ACC112 (cell line): ENCODE measurements at regions not wholly inside any gene's neighbourhood (a gene's known extent, or its start where the extent isn't known, plus 50 kb on each side); places are given as distances from the start of the nearest gene placed in this dataset.
"Not testable (repeated sequence)": the region's sequence is repeated elsewhere in the genome, so short reads cannot be mapped to it uniquely, and the experiment has no call there.

Experiments
- H2AFZ ChIP-seq: fragments of 200-600 bp; sonication (generic); one replicate; pipeline ENCODE4 v1.6.0; 2017; ENCODE audit warnings: antibody characterized with exemption, low read length; ENCODE audit not compliant: unreplicated experiment
- H3K27ac ChIP-seq: fragments of 200-600 bp; sonication (generic); 2 replicates; pipeline ENCODE4 v1.5.1; 2014; ENCODE audit warnings: low read depth, mild to moderate bottlenecking, antibody characterized with exemption, low read length, moderate library complexity
- H3K27me3 ChIP-seq: fragments of 200-600 bp; sonication (generic); 2 replicates; pipeline ENCODE4 v1.6.1; 2014; ENCODE audit warnings: mild to moderate bottlenecking, antibody characterized with exemption, low read length, moderate library complexity, mixed read lengths; ENCODE audit not compliant: insufficient read depth
- H3K36me3 ChIP-seq: fragments of 200-600 bp; sonication (generic); 2 replicates; pipeline ENCODE4 v1.6.1; 2016; ENCODE audit warnings: mild to moderate bottlenecking, antibody characterized with exemption, low read length, moderate library complexity, mixed read lengths; ENCODE audit not compliant: insufficient read depth
- H3K4me1 ChIP-seq: fragments of 200-600 bp; sonication (generic); one replicate; pipeline ENCODE4 v1.6.1; 2016; ENCODE audit warnings: low read length, mixed read lengths; ENCODE audit not compliant: insufficient read depth, unreplicated experiment, control insufficient read depth
- H3K4me3 ChIP-seq: fragments of 200-600 bp; sonication (generic); 2 replicates; pipeline ENCODE4 v1.5.1; 2014; ENCODE audit warnings: mild to moderate bottlenecking, low read depth, low read length
- H3K79me2 ChIP-seq: fragments of 200-600 bp; sonication (generic); one replicate; pipeline ENCODE4 v1.6.0; 2016; ENCODE audit warnings: low read length; ENCODE audit not compliant: control insufficient read depth, unreplicated experiment, insufficient read depth

DNA sequence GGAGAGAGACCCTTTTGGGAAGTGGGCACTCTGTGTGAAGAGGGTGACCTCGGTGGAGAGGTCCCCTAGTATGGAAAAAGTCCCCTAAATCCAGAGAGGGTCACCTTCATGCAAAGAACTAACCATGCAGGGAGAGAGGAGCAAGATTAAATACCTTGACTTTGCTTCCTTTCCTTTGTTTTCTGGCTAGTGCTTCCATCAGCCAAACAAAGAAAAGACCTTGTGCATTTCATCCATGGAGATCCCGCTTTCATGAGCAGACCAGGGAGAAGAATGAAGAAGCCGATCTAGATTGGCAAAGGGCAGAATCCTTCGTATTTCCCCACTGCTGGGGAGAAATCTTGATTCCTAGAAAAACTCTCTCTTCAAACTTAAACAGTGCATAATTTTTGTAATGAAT, 813.3 kb upstream of the CDH6 start:
- Histone ChIP-seq H3K79me2 (no peaks in the 10 kb centered on the region), H3K36me3 (no peaks in the 10 kb centered on the region), H3K27ac (no peak overlapping the region), H3K4me1 (no peaks in the 10 kb centered on the region), H3K27me3 (peaks cover 20% of the 10 kb centered on the region), H3K4me3 (no peak overlapping the region), H2AFZ (no peak overlapping the region)

DNA sequence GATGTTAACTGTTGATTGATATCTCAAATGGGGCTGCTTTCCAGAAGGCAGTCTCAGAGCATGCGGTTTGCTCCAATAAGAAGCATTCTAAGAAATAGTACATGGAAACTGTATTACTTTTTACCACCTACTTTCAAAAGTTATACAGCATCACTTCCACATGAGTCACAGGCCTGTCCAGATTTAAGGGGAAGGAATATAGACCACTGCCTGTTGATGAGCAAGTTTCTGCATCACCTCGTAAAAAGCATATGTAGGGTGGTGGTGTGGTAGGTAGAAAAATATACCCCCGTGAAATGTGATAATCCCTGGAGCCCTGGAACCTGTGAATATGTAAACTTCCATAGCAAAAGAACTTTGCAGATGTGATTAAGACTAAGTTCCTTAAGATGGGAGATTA, 816.6 kb upstream of the CDH6 start:
- Histone ChIP-seq H3K79me2 (no peaks in the 10 kb centered on the region), H3K27me3 (peaks cover 12% of the 10 kb centered on the region; the same call in 1 of the 2 replicates), H2AFZ (no peak overlapping the region), H3K4me3 (no peak overlapping the region), H3K27ac (no peak overlapping the region), H3K36me3 (no peaks in the 10 kb centered on the region), H3K4me1 (no peaks in the 10 kb centered on the region)

DNA sequence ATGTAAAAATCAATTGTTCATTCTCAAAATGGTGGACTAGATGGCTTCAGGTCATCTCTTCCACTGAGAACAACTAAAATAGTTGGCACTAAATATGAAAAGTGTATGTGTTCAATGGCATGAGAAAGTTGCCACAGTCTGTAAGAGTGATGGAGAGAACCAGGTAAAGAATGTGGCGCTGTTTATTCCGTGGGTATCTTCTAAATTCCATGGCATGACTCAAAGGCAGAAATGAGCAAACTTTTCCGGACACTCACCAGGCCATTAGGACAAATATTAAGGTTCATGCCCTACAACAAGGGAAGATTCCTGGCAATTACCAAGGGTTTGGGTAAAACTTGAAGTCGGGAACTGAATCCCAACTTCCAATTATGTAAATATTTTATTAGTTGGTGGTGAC, 825.4 kb upstream of the CDH6 start:
- Histone ChIP-seq H2AFZ (no peak overlapping the region), H3K4me3 (no peak overlapping the region), H3K4me1 (no peaks in the 10 kb centered on the region), H3K27ac (no peak overlapping the region), H3K27me3 (0 out of 2 replicates have a peak, but pooled peaks cover 3% of the 10 kb centered on the region), H3K79me2 (no peaks in the 10 kb centered on the region), H3K36me3 (no peaks in the 10 kb centered on the region)

DNA sequence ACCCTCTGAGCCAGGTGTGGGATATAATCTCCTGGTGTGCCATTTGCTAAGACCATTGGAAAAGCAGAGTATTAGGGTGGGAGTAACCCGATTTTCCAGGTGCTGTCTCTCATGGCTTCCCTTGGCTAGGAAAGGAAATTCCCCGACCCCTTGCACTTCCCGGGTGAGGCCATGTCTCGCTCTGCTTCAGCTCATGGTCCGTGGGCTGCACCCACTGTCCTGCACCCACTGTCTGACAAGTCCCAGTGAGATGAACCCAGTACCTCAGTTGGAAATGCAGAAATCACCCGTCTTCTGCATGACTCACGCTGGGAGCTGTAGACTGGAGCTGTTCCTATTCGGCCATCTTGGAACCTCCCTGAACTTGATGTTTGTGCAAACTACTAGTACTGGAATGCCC, 828.5 kb upstream of the CDH6 start:
- not testable (repeated sequence) for H3K36me3 ChIP-seq, H3K27ac ChIP-seq, H3K4me3 ChIP-seq, H3K79me2 ChIP-seq, H3K4me1 ChIP-seq, H2AFZ ChIP-seq, H3K27me3 ChIP-seq

DNA sequence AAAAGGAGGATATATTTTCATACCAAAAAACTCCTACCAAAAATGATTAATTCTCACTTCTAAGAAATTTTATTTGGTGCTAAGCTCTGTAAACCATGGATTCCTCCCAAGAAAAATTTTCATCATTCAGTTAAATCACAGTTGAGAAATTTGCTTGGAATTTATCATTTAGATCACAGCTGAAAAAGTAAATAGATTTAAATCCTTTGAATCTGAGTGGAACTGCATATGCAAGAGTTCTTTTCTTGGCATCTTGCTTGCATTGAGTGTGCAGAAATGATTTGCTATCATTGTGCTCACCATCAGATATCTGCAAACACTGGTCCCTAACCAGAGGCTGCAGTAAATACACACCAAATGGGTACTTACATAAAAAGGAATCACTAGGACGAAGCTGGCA, 836.1 kb upstream of the CDH6 start:
- Histone ChIP-seq H3K27ac (no peak overlapping the region), H3K79me2 (no peaks in the 10 kb centered on the region), H3K36me3 (no peaks in the 10 kb centered on the region), H3K4me1 (no peaks in the 10 kb centered on the region), H2AFZ (no peak overlapping the region), H3K4me3 (no peak overlapping the region), H3K27me3 (no peaks in the 10 kb centered on the region)

DNA sequence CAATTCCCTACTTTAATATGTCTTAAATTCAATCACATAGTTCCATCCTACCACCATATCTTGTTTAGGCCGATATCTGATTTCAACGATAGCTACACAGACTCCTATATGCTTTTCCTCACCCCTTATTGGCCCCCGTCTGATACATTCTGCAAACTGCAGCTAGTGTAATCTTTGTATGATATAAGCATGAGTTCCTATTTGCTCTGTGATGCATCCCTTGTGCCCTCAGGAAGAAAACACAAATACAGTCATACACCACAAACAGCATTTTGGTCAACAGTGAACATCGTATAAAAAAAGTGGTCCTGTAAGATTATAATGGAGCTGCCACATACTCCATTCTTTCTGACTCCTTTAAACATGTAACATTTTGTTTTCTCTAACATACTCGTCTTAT, 837.8 kb upstream of the CDH6 start:
- H3K36me3 ChIP-seq = no peaks in the 10 kb centered on the region
- H3K27me3 ChIP-seq = no peaks in the 10 kb centered on the region
- H3K4me3 ChIP-seq = no peak overlapping the region
- no peaks in the 10 kb centered on the region for H3K4me1 ChIP-seq
- no peaks in the 10 kb centered on the region for H3K79me2 ChIP-seq
- H2AFZ ChIP-seq = no peak overlapping the region
- H3K27ac ChIP-seq = no peak overlapping the region

DNA sequence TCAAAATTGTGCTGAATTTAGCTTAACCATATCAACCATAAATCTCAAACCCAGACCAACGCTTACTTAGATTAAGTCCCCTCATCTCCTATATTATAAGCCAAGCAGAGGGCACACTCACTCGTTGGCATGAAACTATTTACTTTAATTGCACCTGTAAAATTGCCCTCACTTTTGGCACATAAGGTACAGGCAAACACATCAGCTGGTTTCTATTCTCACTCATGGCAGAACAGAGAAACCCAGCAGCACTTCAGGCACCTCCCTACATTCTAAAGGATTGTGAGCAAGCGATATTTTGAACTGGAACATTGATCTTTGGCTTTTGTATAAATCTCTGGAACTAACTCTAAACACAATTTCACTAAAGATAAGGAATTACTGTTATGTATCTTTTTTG, 845.6 kb upstream of the CDH6 start:
- H3K27me3 ChIP-seq = no peaks in the 10 kb centered on the region
- H3K27ac ChIP-seq = no peak overlapping the region
- no peak overlapping the region for H3K4me3 ChIP-seq
- no peaks in the 10 kb centered on the region for H3K4me1 ChIP-seq
- H3K36me3 ChIP-seq = no peaks in the 10 kb centered on the region
- H3K79me2 ChIP-seq = no peaks in the 10 kb centered on the region
- H2AFZ ChIP-seq = no peak overlapping the region

DNA sequence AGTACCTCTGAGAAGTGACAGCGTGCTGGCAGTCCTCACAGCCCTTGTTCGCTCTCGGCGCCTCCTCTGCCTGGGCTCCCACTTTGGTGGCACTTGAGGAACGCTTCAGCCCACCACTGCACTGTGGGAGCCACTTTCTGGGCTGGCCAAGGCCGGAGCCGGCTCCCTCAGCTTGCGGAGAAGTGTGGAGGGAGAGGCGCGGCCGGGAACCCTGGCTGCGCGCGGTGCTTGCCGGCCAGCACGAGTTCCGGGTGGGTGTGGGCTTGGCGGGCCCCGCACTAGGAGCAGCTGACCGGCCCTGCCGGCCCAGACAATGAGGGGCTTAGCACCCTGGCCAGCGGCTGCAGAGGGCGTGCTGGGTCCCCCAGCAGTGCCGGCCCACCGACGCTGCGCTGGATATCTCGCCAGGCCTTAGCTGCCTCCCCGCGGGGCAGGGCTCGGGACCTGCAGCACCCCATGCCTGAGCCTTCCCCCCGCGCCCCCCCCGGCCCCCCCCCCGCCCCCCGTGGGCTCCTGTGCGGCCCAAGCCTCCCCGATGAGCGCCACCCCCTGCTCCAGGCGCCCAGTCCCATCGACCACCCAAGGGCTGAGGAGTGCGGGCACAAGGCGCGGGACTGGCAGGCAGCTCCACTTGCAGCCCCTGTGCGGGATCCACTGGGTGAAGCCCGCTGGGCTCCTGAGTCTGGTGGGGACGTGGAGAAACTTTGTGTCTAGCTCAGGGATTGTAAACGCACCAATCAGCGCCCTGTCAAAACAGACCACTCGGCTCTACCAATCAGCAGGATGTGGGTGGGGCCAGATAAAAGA, 847.7 kb upstream of the CDH6 start:
- H3K27me3 ChIP-seq, H2AFZ ChIP-seq, H3K4me1 ChIP-seq, H3K4me3 ChIP-seq, H3K27ac ChIP-seq, H3K79me2 ChIP-seq, H3K36me3 ChIP-seq: not testable (repeated sequence)

DNA sequence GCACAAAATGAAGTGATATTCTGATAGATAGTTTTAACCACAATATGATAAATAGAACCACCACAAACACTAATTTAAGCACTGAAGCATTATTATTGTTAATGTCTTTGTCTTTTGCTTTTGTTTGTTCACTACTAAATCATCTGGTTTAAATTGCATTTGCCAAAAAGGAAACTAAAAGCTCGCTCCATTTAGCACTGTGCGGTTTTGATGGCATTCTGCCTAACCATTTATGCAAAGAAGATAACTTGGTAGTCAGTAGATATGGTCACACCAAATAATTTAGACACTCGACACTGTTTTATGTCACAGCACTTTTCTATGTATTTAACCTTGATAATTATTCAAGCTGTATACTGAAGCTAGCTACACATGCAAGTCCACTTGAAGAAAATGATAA, 849.8 kb upstream of the CDH6 start:
- Histone ChIP-seq H3K4me1 (no peaks in the 10 kb centered on the region), H3K79me2 (no peaks in the 10 kb centered on the region), H3K4me3 (no peak overlapping the region), H3K27me3 (no peaks in the 10 kb centered on the region), H2AFZ (no peak overlapping the region), H3K27ac (no peak overlapping the region), H3K36me3 (no peaks in the 10 kb centered on the region)

DNA sequence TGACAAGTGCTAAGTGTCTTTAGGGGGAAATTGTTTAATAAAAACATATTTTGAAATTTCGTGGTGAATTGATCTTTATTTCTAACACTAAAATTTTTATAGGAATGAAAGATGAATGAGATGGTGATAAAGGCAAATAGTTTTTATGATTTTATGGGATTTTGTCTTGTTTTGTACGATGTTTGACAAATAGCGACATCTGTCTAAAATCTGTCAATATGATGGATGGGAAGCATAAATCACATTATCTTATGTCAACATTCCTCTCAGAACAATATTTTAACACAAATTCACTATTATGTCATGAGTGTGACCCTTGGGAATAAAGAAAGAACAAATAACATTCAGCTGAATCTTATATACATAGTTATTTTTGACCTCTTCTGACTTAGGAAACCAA, 852.0 kb upstream of the CDH6 start:
- no peak overlapping the region for H3K4me3 ChIP-seq
- no peaks in the 10 kb centered on the region for H3K79me2 ChIP-seq
- H3K36me3 ChIP-seq = no peaks in the 10 kb centered on the region
- H3K4me1 ChIP-seq = no peaks in the 10 kb centered on the region
- H2AFZ ChIP-seq = no peak overlapping the region
- H3K27ac ChIP-seq = no peak overlapping the region
- no peaks in the 10 kb centered on the region for H3K27me3 ChIP-seq

DNA sequence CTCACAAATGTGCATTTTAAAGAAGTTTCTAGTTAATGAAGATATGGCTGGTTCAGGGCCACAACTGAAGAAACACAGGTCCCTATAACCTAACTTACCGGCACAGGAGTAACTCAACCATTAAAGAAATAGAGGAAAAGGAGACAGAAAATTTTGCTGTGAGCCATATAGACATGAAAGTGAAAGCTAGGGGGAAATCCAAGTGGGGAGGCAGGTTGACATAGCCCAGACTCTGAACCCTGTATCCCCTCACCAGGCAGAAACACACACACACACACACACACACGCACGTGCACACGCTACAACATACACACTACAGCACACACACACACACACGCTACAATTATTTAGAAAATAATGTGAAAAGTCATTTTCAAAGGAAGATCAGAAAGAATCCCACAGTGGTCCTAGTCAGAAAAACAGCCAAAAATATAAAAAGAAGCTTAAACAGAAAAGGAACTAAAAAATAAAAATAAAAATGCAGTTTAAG, 856.4 kb upstream of the CDH6 start:
- Histone ChIP-seq H2AFZ (no peak overlapping the region), H3K4me1 (no peaks in the 10 kb centered on the region), H3K79me2 (no peaks in the 10 kb centered on the region), H3K4me3 (no peak overlapping the region), H3K27me3 (no peaks in the 10 kb centered on the region), H3K27ac (no peak overlapping the region), H3K36me3 (no peaks in the 10 kb centered on the region)
